ENCODE measurements at regions not wholly inside any gene's neighbourhood (a gene's known extent, or its start where the extent isn't known, plus 50 kb on each side); places are given as distances from the start of the nearest gene placed in this dataset.
"Not testable (repeated sequence)": the region's sequence is repeated elsewhere in the genome, so short reads cannot be mapped to it uniquely, and the experiment has no call there.

- peak overlapping the region; percentile 83 for H3K27ac ChIP-seq
- H3K9me3 ChIP-seq (replicated peaks) = no peaks in the 10 kb centered on the region
- no peaks in the 10 kb centered on the region for H3K27me3 ChIP-seq (replicated peaks)
- peaks cover 23% of the 10 kb centered on the region for H3K4me1 ChIP-seq (replicated peaks)
- H3K36me3 ChIP-seq = no peaks in the 10 kb centered on the region
- H3K4me3 ChIP-seq = no peak overlapping the region
- peak in 1 of 2 experiments; percentile 83 for DNase-seq (ENCODE audit: low read depth in 1 of 2, low spot score in 2 of 2)
Observed at GRCh38 chr2:83103613-83104012, 1355.5 kb downstream of the SUCLG1 start.

DNA sequence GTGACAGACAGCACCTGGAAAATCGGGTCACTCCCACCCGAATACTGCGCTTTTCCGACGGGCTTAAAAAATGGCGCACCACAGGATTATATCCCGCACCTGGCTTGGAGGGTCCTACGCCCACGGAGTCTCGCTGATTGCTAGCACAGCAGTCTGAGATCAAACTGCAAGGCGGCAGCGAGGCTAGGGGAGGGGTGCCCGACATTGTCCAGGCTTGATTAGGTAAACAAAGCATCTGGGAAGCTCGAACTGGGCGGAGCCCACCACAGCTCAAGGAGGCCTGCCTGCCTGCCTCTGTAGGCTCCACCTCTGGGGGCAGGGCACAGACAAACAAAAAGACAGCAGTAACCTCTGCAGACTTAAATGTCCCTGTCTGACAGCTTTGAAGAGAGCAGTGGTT lies 1370.0 kb downstream of the SUCLG1 start:
- H3K4me3 ChIP-seq; H3K9me3 ChIP-seq (replicated peaks); H3K27me3 ChIP-seq (replicated peaks); H3K4me1 ChIP-seq (replicated peaks); H3K36me3 ChIP-seq; H3K27ac ChIP-seq; DNase-seq (ENCODE audit: low read depth in 1 of 2, low spot score in 2 of 2): not testable (repeated sequence)

DNA sequence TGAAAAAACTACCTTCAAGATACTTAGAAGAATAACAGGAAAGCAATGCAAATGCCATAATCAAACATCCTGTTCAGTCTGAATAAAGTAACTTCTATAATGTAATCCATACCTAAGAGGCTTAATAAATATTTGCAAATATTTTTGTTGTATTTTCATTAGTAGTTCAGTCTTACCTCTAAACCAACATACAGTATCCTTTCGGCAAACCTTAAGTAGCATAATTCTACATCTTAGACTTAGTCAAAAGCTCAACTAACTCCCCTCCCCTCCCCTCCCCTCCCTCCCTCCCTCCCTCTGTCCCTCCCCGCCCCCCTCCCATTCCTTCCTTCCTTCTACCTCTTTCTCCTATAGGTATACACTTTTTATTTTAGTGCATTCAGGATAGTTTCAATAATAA lies 1373.2 kb downstream of the SUCLG1 start:
- Histone ChIP-seq H3K4me1 (replicated peaks) (peaks cover 22% of the 10 kb centered on the region), H3K27ac (no peak overlapping the region), H3K36me3 (no peaks in the 10 kb centered on the region), H3K9me3 (replicated peaks) (0 out of 2 replicates have a peak, but pooled peaks cover 2% of the 10 kb centered on the region), H3K4me3 (no peak overlapping the region), H3K27me3 (replicated peaks) (no peaks in the 10 kb centered on the region)
- no peak for DNase-seq (ENCODE audit: low read depth in 1 of 2, low spot score in 2 of 2)

GRCh38 chr2:83081826-83082690 lies 1377.0 kb downstream of the SUCLG1 start:
- 0 out of 2 replicates have a peak, but pooled peaks cover 2% of the 10 kb centered on the region for H3K9me3 ChIP-seq (replicated peaks)
- H3K27me3 ChIP-seq (replicated peaks) = no peaks in the 10 kb centered on the region
- H3K4me1 ChIP-seq (replicated peaks) = peaks cover 22% of the 10 kb centered on the region
- peak; percentile 61 to 79 for DNase-seq (ENCODE audit: low read depth in 1 of 2, low spot score in 2 of 2)
- H3K27ac ChIP-seq = peak overlapping the region; percentile 64
- no peaks in the 10 kb centered on the region for H3K36me3 ChIP-seq
- H3K4me3 ChIP-seq = no peak overlapping the region

DNA sequence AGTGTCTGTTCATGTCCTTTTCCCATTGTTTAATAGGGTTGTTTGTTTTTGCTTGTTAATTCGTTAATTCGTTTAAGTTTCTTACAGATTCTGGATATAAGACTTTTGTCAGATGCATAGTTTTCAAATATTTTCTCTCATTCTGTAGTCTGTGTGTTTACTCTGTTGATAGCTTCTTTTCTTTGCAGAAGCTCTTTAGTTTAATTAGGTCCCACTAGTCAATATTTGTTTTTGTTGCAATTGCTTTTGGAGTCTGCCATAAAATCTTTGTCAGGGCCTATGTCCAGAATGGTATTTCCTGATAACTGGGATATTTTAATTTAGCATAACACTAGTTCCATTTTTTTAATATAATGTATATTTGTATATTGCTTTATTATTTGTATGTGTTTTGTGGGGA lies 1380.1 kb downstream of the SUCLG1 start:
- Histone ChIP-seq H3K36me3 (no peaks in the 10 kb centered on the region), H3K4me1 (replicated peaks) (peaks cover 22% of the 10 kb centered on the region), H3K4me3 (no peak overlapping the region), H3K27me3 (replicated peaks) (no peaks in the 10 kb centered on the region), H3K27ac (no peak overlapping the region), H3K9me3 (replicated peaks) (no peaks in the 10 kb centered on the region)
- DNase-seq (ENCODE audit: low read depth in 1 of 2, low spot score in 2 of 2) = no peak

DNA sequence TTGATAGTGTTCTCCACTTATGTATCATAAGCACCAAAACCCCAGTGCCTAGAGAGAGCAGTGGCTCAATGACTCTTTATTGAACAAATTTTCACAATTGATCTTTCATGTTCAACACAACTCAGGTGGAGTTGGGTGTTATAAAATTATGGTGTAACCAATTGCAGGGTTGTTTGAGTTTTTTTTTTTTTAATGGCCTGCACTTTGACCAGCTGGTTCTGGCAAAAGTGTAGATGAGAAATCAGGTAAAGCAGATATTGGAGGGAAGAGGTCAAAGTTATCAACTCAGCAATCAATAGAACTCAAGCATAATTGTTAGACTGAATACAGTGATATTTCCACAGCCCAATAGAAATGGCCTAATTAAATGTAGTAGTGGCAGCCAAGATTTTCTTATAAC lies 1386.3 kb downstream of the SUCLG1 start:
- no peaks in the 10 kb centered on the region for H3K27me3 ChIP-seq (replicated peaks)

GRCh38 chr2:83071914-83072313 lies 1387.2 kb downstream of the SUCLG1 start:
- Histone ChIP-seq H3K9me3 (replicated peaks) (no peaks in the 10 kb centered on the region), H3K36me3 (no peaks in the 10 kb centered on the region), H3K4me1 (replicated peaks) (peaks cover 13% of the 10 kb centered on the region; the same call in 1 of the 2 replicates), H3K27ac (no peak overlapping the region), H3K27me3 (replicated peaks) (no peaks in the 10 kb centered on the region), H3K4me3 (no peak overlapping the region)
- DNase-seq (ENCODE audit: low read depth in 1 of 2, low spot score in 2 of 2) = no peak

More for the DNA sequence above, 1386.3 kb downstream of the SUCLG1 start:
- H3K36me3 ChIP-seq = no peaks in the 10 kb centered on the region
- peaks cover 13% of the 10 kb centered on the region; the same call in 1 of the 2 replicates for H3K4me1 ChIP-seq (replicated peaks)
- no peak overlapping the region for H3K27ac ChIP-seq
- no peak for DNase-seq (ENCODE audit: low read depth in 1 of 2, low spot score in 2 of 2)
- H3K9me3 ChIP-seq (replicated peaks) = no peaks in the 10 kb centered on the region
- no peak overlapping the region for H3K4me3 ChIP-seq

DNA sequence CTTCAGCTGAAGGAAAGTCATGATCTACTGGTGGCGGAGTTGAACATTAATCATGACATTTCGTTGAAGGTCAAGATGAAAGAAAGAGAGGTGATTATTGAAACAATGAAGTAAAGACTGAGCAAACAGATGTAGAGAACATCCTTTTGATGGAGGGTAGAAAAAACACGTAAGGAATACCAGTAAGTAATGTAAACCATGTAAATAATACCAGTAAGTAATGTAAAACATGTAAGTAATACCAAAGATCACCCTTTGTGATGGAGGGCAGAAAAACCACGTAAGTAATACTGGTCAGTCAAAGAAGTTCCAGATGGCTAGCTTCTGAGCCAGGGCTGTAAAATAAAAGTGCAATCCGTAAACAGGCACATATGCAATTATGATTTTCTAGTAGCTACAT lies 1387.7 kb downstream of the SUCLG1 start:
- no peak overlapping the region for H3K27ac ChIP-seq
- no peak for DNase-seq (ENCODE audit: low read depth in 1 of 2, low spot score in 2 of 2)
- no peaks in the 10 kb centered on the region for H3K9me3 ChIP-seq (replicated peaks)
- H3K27me3 ChIP-seq (replicated peaks) = no peaks in the 10 kb centered on the region
- H3K4me1 ChIP-seq (replicated peaks) = peaks cover 13% of the 10 kb centered on the region; the same call in 1 of the 2 replicates
- no peak overlapping the region for H3K4me3 ChIP-seq
- no peaks in the 10 kb centered on the region for H3K36me3 ChIP-seq

GRCh38 chr2:83069724-83070123 lies 1389.4 kb downstream of the SUCLG1 start:
- DNase-seq (ENCODE audit: low read depth in 1 of 2, low spot score in 2 of 2) = peak; percentile 72 to 76
- H3K4me1 ChIP-seq (replicated peaks) = peaks cover 13% of the 10 kb centered on the region; the same call in 1 of the 2 replicates
- H3K36me3 ChIP-seq = no peaks in the 10 kb centered on the region
- no peaks in the 10 kb centered on the region for H3K27me3 ChIP-seq (replicated peaks)
- H3K9me3 ChIP-seq (replicated peaks) = no peaks in the 10 kb centered on the region
- no peak overlapping the region for H3K27ac ChIP-seq
- no peak overlapping the region for H3K4me3 ChIP-seq

- Histone ChIP-seq H3K4me3 (no peak overlapping the region), H3K4me1 (replicated peaks) (peaks cover 13% of the 10 kb centered on the region; the same call in 1 of the 2 replicates), H3K9me3 (replicated peaks) (no peaks in the 10 kb centered on the region), H3K36me3 (no peaks in the 10 kb centered on the region), H3K27ac (no peak overlapping the region), H3K27me3 (replicated peaks) (no peaks in the 10 kb centered on the region)
- no peak for DNase-seq (ENCODE audit: low read depth in 1 of 2, low spot score in 2 of 2)
Observed at GRCh38 chr2:83068714-83069113, 1390.4 kb downstream of the SUCLG1 start.

DNA sequence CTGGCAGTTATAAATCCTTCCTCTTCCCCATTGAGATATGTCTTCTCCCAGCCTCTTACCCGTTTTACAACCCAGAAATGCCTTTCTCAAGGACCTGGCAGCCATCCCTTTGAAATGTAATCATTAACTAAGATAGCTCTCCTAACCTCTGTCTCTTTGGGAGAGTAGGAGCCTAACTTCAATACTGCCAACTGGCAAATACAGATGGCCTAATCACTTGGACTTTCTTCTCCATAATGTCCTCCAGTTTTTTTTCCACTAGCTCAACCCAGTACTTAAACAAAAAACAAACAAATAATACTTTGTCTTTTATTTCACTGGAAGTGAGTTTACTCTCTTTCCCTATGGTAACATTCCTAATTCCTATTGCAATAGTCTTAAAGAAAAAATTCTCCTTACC lies 1391.1 kb downstream of the SUCLG1 start:
- no peak for DNase-seq (ENCODE audit: low read depth in 1 of 2, low spot score in 2 of 2)
- no peak overlapping the region for H3K27ac ChIP-seq
- no peak overlapping the region for H3K4me3 ChIP-seq
- no peaks in the 10 kb centered on the region for H3K9me3 ChIP-seq (replicated peaks)
- H3K27me3 ChIP-seq (replicated peaks) = no peaks in the 10 kb centered on the region
- H3K4me1 ChIP-seq (replicated peaks) = peaks cover 13% of the 10 kb centered on the region; the same call in 1 of the 2 replicates
- no peaks in the 10 kb centered on the region for H3K36me3 ChIP-seq

- Histone ChIP-seq H3K9me3 (replicated peaks) (no peaks in the 10 kb centered on the region), H3K27me3 (replicated peaks) (no peaks in the 10 kb centered on the region), H3K4me3 (no peak overlapping the region), H3K27ac (no peak overlapping the region), H3K36me3 (no peaks in the 10 kb centered on the region), H3K4me1 (replicated peaks) (0 out of 2 replicates have a peak, but pooled peaks cover 3% of the 10 kb centered on the region)
- DNase-seq (ENCODE audit: low read depth in 1 of 2, low spot score in 2 of 2) = no peak
Observed at GRCh38 chr2:83063933-83064332, 1395.1 kb downstream of the SUCLG1 start.

DNA sequence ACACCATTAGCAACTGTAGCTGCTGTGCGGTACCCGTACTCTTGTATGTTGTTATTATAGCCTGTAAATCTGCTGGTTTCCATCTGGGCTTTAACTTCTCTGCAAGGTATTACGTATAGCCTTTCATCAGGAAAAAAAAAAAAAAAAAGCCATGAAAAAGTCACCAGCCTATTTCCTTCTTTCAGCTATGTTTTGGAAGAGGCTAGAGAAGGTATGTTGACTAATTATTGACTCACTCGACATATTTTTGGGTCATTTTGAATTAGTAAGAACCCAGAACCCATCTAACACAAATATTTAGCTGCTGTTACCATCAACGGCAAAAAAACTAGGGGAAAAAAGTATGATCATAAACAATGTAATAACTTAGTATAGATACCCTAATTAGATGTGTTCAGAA lies 1395.6 kb downstream of the SUCLG1 start:
- H3K9me3 ChIP-seq (replicated peaks) = peaks cover 2% of the 10 kb centered on the region; the same call in 1 of the 2 replicates
- H3K27ac ChIP-seq = no peak overlapping the region
- H3K4me3 ChIP-seq = no peak overlapping the region
- no peaks in the 10 kb centered on the region for H3K27me3 ChIP-seq (replicated peaks)
- no peaks in the 10 kb centered on the region for H3K36me3 ChIP-seq
- H3K4me1 ChIP-seq (replicated peaks) = 0 out of 2 replicates have a peak, but pooled peaks cover 3% of the 10 kb centered on the region
- DNase-seq (ENCODE audit: low read depth in 1 of 2, low spot score in 2 of 2) = no peak

GRCh38 chr2:83058683-83059082 lies 1400.4 kb downstream of the SUCLG1 start:
- no peaks in the 10 kb centered on the region for H3K36me3 ChIP-seq

More at GRCh38 chr2:83058683-83059082, 1400.4 kb downstream of the SUCLG1 start:
- Histone ChIP-seq H3K27me3 (replicated peaks) (no peaks in the 10 kb centered on the region), H3K4me3 (no peak overlapping the region), H3K9me3 (replicated peaks) (peaks cover 7% of the 10 kb centered on the region; the same call in 1 of the 2 replicates), H3K27ac (no peak overlapping the region), H3K4me1 (replicated peaks) (peaks cover 24% of the 10 kb centered on the region)
- DNase-seq (ENCODE audit: low read depth in 1 of 2, low spot score in 2 of 2) = no peak
